HG03097 (cell line): ENCODE measurements at regions not wholly inside any gene's neighbourhood (a gene's known extent, or its start where the extent isn't known, plus 50 kb on each side); places are given as distances from the start of the nearest gene placed in this dataset.

ENCODE experiments used
- ATAC-seq: cut with Tn5 transposase; IDR thresholded peaks from one replicate; pipeline ENCODE4 v1.9.1; 2021; ENCODE audit not compliant: unreplicated experiment, low FRiP score

- ATAC-seq = no peak
Observed at GRCh38 chr7:106774768-106775551, 90.1 kb upstream of the PIK3CG start.

- no peak for ATAC-seq
Observed at GRCh38 chr7:106775552-106775936, 89.5 kb upstream of the PIK3CG start.

GRCh38 chr7:106775975-106776607, 89.0 kb upstream of the PIK3CG start:
- no peak for ATAC-seq

GRCh38 chr7:106776618-106777347, 88.3 kb upstream of the PIK3CG start:
- ATAC-seq = no peak

GRCh38 chr7:106777674-106778299, 87.3 kb upstream of the PIK3CG start:
- no peak for ATAC-seq

GRCh38 chr7:106778656-106779250, 86.3 kb upstream of the PIK3CG start:
- ATAC-seq = no peak

- no peak for ATAC-seq
Observed at GRCh38 chr7:106779877-106780276, 85.2 kb upstream of the PIK3CG start.

- ATAC-seq = no peak
Observed at GRCh38 chr7:106781007-106781406, 84.1 kb upstream of the PIK3CG start.

GRCh38 chr7:106781828-106782544, 83.1 kb upstream of the PIK3CG start:
- no peak for ATAC-seq

- ATAC-seq = no peak
Observed at GRCh38 chr7:106783286-106783685, 81.8 kb upstream of the PIK3CG start.

- ATAC-seq = no peak
Observed at GRCh38 chr7:106788637-106789036, 76.4 kb upstream of the PIK3CG start.

- no peak for ATAC-seq
Observed at GRCh38 chr7:106791526-106791925, 73.6 kb upstream of the PIK3CG start.

GRCh38 chr7:106792233-106792926, 72.7 kb upstream of the PIK3CG start:
- ATAC-seq = no peak

- no peak for ATAC-seq
Observed at GRCh38 chr7:106793015-106793975, 71.8 kb upstream of the PIK3CG start.

GRCh38 chr7:106794276-106795083, 70.6 kb upstream of the PIK3CG start:
- no peak for ATAC-seq

- ATAC-seq = no peak
Observed at GRCh38 chr7:106795084-106795876, 69.8 kb upstream of the PIK3CG start.

GRCh38 chr7:106795877-106796231, 69.2 kb upstream of the PIK3CG start:
- no peak for ATAC-seq
